HG03060 (cell line): ENCODE measurements at regions not wholly inside any gene's neighbourhood (a gene's known extent, or its start where the extent isn't known, plus 50 kb on each side); places are given as distances from the start of the nearest gene placed in this dataset.
"Not testable (repeated sequence)": the region's sequence is repeated elsewhere in the genome, so short reads cannot be mapped to it uniquely, and the experiment has no call there.

Source experiments
- ATAC-seq: cut with Tn5 transposase; IDR thresholded peaks from one replicate; pipeline ENCODE4 v1.9.1; 2021; ENCODE audit warnings: low read depth, moderate number of reproducible peaks; ENCODE audit not compliant: unreplicated experiment

GRCh38 chr2:57218206-57218605 lies 828.4 kb upstream of the VRK2 start:
- no peak for ATAC-seq

GRCh38 chr2:57229706-57230105 lies 816.9 kb upstream of the VRK2 start:
- ATAC-seq, result not testable (repeated sequence)

GRCh38 chr2:57232341-57232740 lies 814.3 kb upstream of the VRK2 start:
- not testable (repeated sequence) for ATAC-seq

GRCh38 chr2:57251495-57251894 lies 795.1 kb upstream of the VRK2 start:
- ATAC-seq, result not testable (repeated sequence)

GRCh38 chr2:57276408-57276807 lies 770.2 kb upstream of the VRK2 start:
- ATAC-seq, result not testable (repeated sequence)

GRCh38 chr2:57278451-57278850 lies 768.2 kb upstream of the VRK2 start:
- no peak for ATAC-seq

GRCh38 chr2:57291209-57291608 lies 755.4 kb upstream of the VRK2 start:
- no peak for ATAC-seq

- no peak for ATAC-seq
Measured at GRCh38 chr2:57296795-57297517, 749.6 kb upstream of the VRK2 start.

GRCh38 chr2:57313678-57314077 lies 732.9 kb upstream of the VRK2 start:
- no peak for ATAC-seq

GRCh38 chr2:57314682-57315081 lies 731.9 kb upstream of the VRK2 start:
- no peak for ATAC-seq

- ATAC-seq, result no peak
Measured at GRCh38 chr2:57330447-57330846, 716.2 kb upstream of the VRK2 start.

- ATAC-seq, result no peak
Measured at GRCh38 chr2:57333221-57333620, 713.4 kb upstream of the VRK2 start.

- ATAC-seq, result no peak
Measured at GRCh38 chr2:57343391-57344006, 703.1 kb upstream of the VRK2 start.

- no peak for ATAC-seq
Measured at GRCh38 chr2:57368190-57368589, 678.4 kb upstream of the VRK2 start.

- no peak for ATAC-seq
Measured at GRCh38 chr2:57370882-57371585, 675.6 kb upstream of the VRK2 start.

- no peak for ATAC-seq
Measured at GRCh38 chr2:57372237-57372984, 674.2 kb upstream of the VRK2 start.

- ATAC-seq, result no peak
Measured at GRCh38 chr2:57373530-57373929, 673.1 kb upstream of the VRK2 start.

GRCh38 chr2:57376985-57377384 lies 669.6 kb upstream of the VRK2 start:
- no peak for ATAC-seq

- ATAC-seq, result no peak
Measured at GRCh38 chr2:57386305-57386704, 660.3 kb upstream of the VRK2 start.

- no peak for ATAC-seq
Measured at GRCh38 chr2:57396355-57397098, 650.1 kb upstream of the VRK2 start.
